Left kidney (tissue), 1 donor: ENCODE measurements at regions not wholly inside any gene's neighbourhood (a gene's known extent, or its start where the extent isn't known, plus 50 kb on each side); places are given as distances from the start of the nearest gene placed in this dataset.
"Not testable (repeated sequence)": the region's sequence is repeated elsewhere in the genome, so short reads cannot be mapped to it uniquely, and the experiment has no call there.

Experiments used
- DNase-seq: peaks from one replicate; pipeline ENCODE4 v3.0.0-alpha.2; 2013

DNA sequence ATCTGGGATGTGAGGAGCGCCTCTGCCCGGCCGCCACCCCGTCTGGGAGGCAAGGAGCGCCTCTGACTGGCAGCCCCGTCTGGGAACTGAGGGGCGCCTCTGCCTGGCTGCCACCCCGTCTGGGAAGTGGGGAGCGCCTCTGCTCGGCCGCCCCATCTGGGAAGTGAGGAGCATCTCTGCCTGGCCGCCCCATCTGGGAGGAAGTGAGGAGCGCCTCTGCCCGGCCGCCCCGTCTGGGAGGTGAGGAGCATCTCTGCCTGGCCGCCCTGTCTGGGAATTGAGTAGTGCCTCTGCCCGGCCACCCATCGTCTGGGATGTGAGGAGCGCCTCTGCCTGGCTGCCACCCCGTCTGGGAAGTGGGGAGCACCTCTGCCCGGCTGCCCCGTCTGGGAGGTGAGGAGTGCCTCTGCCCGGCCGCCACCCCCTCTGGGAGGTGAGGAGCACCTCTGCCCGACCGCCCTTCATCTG is 481.5 kb upstream of the GNPDA2 start:
- not testable (repeated sequence) for DNase-seq

DNA sequence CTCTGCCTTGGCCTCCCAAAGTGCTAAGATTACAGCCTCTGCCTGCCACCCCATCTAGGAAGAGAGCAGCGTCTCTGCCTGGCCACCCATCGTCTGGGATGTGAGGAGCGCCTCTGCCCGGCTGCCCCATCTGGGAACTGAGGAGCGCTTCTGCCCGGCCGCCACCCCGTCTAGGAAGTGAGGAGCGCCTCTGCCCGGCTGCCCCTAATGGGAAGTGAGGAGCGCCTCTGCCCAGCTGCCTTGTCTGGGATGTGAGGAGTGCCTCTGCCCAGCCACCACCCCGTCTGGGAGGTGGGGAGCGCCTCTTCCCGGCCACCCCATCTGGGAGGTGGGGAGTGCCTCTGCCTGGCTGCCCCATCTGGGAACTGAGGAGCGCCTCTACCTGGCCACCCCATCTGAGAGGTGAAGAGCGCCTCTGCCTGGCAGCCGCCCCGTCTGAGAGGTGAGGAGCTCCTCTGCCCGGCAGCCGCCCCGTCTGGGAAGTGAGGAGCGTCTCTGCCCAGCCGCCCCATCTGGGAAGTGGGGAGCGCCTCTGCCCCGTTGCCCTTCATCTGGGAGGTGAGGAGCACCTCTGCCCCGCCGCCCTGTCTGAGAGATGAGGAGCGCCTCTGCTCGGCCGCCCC is 481.0 kb upstream of the GNPDA2 start:
- not testable (repeated sequence) for DNase-seq

DNA sequence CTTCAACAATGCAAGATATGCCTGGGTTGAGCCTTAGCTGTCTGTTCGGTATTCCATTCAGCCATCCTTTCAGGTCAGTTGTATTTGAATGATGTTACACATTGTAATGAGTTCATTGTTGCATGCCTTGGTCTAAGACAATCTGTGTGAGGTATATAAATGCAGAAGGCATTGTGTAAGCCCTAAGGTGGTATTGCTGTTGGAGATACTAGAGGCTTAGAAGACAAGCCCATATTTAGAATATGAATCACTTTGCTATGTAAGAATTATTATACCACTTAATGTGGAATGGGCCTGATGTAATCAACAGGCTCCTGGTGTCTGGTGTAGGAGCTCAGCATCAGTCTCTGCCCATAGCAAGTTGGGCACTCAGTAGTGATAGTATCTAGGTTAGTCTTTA is 473.4 kb upstream of the GNPDA2 start:
- DNase-seq, result no peak

DNA sequence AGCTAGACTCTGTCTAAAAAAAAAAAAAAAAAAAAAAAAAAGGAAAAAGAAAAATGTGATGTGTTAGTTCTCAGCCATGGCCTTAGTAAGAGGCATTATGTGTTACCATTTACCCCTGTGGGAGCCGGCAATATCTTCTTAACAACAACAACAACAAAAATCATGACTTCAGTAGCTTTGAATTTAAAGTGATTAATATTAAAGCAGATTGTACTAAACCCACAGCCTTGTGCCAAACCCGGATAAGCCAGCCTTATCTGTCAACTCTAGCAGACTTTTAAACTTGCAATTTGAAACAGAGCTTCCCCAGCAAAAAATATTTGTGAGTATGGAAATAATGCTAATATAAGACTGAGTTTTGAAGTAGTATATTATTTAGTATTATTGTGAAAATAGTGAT is 462.1 kb upstream of the GNPDA2 start:
- no peak for DNase-seq

DNA sequence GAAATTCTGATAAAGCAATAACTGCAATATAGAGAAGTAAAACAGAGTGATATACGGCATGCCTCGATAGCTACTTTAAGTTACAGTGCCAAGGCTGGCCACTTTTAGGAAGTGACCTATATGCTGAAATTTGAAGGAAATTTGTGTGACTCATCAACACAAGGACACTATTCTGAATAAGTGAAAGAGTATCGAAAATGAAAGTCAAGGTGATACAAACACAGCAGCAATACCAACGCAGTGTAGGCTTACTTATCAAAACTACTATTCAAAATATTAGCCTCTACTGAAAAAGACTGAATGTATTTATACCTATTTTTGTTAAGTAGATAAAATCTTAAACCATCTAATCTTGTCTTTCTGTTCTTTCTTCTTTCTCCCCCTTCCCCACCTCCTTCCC is 459.9 kb upstream of the GNPDA2 start:
- DNase-seq, result no peak

DNA sequence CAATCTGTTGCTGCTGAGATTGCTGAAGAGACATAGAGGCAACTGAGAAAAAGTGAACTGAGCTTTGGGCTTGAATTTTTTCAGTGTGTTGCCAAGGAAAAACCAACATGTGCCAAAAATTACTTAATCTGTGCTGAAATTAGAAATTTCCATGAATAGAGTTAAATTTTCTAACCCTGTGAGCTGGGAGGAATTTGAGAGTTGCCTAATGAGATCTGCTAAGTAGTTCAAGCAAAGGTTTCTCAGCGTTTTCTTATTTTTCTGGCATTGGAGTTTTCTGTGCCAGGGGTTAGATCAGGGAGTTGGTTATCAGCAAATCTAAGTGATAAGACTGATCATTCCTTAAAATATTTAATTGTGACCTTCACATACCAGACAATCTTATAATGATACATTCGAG is 457.5 kb upstream of the GNPDA2 start:
- DNase-seq, result no peak

DNA sequence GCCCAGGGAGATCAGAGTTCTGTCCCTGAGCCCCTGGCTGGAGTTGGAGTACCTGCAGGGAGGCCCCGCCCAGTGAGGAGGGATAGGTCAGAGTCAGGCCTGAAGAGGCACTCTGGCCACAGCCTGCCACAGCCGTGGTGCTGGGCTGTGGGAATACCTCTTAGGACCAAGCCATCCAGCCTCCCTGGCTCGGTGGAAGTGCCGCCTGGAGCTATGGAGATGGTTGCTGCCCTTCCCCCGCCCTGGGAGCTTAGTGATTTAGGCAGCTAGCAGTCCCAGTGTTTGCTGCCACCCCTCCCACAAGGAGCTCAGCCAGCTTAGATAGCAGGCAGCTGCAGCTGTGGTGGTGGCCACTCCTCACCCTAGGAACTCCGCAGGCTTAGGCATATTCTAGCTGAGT is 446.3 kb upstream of the GNPDA2 start:
- DNase-seq, result no peak

DNA sequence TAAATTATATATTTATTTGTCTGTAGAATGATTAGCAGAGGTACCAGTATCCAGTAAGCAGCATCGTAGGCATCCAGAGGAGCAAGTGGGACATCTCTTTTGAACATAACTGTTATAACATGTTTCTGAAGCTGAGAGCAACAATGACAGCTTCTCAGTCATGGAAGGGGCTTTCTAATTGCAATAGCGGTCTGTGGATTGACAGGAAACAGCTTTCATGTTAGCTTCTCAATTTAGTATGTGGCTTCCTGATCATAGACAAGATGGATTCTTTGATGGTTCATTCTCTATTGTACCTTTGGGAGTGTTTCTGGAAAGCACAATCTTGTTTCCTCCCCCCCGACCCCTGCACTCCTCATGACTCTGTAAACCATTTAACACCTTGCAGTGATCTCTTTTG is 434.6 kb upstream of the GNPDA2 start:
- no peak for DNase-seq

DNA sequence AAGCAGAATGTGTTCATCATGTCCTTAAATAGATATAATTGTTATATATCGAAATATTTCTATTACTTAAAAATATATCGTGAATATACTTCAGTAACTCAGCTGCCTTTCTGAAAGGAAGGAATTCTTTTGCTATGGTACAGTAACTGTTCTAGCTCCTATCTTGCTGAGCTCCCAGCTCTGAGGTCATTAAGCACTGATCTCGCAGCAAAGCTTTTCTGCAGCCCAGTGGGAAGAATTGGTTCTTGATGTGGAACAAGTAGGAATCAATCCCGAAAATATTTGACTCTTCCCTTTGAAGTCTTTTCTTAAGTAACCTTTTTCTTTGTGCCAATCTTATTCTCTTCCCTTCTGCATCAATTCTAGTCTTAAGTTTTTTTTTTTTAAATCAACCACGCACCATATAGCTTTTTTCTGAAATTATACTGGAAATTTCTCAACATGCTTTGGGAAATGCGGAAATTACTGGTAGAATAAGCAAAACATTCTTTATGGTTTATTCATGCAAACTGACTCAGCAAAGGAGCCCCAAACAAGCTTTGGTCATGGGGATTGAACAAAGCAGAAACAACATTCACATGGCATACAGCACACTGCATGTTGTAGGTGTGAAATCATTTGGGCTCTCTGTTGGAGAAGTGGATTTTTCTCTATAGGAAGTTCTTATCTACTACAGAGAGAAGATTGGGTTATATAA is 428.9 kb upstream of the GNPDA2 start:
- DNase-seq, result no peak

DNA sequence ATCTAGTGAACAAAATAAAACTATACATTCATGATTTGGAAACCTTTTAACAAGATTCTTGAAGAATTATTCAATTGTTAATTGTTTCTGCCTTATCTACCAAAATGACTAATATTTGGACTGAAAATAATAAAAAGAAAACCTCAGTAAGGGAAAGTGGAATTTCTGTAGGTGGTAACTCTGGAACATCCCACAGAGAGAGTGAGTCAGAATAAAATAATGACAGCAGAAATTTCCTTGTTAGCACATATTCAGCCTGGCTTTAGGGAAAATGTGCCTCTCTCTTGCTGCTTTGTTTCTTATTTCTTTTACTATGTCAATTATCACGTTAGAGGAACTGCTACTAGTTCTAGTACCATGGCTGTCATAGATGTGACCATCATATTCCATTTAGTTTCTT is 421.5 kb upstream of the GNPDA2 start:
- no peak for DNase-seq

DNA sequence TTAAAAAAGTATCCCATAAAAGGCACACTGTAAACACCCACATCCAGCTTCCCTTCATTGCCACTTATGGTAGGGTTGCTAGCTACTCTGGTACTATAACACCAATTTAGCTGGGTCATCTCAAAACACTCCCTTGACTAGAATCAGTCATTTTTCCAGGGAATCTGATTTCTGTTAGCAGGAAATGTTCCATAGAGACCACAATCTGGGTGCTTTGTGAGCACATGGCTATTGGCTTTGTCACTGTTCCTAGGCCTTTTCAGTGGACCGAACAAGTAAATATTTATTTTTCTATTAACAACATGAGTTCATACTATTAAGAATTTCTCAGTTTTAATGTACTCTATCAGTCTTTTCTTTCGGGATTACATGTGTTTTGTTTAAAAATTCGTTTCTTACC is 404.7 kb upstream of the GNPDA2 start:
- DNase-seq, result no peak

DNA sequence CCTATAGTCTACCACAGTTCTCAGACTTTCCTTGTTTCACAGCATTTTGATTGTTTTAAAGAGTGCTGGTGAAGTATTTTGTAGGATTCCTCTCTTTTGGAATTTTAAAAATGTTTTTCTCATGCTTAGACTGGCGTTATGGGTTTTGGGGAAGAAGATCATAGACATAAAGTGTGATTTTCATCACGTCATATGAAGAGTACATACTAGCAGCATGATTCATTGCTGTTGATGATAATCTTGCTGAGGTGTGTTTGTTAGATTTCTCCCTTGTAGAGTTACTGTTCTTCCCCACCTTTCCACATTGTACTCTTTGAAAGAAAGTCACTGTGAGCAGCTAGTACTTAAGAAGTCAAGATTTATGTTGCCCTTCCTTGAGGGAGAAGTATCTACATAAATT is 396.1 kb upstream of the GNPDA2 start:
- no peak for DNase-seq

DNA sequence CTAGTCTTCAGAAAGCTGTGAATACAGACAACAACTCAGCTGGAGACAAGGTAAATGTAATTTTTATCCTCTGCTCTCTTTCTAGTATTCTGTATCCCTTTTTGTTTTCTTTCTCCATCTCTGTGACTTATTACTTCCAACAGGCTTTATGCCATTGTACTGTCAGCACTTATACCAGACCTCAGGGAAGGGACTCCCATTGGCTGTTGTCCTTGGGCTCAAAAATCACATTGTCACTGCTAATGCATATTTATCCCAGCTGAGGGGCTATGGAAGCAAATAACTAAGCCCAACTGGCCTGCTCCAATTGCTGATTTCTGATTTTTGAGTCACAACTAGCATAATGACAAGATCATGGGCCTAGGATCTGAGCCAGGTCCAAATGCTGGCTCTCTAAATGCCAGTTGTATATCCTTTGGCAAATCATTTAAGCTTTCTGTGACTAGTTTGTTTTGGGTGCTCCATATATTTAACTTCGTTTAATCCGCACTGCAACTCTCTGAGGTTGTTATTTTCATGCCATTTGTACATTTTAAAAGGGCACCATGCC is 395.1 kb upstream of the GNPDA2 start:
- no peak for DNase-seq

DNA sequence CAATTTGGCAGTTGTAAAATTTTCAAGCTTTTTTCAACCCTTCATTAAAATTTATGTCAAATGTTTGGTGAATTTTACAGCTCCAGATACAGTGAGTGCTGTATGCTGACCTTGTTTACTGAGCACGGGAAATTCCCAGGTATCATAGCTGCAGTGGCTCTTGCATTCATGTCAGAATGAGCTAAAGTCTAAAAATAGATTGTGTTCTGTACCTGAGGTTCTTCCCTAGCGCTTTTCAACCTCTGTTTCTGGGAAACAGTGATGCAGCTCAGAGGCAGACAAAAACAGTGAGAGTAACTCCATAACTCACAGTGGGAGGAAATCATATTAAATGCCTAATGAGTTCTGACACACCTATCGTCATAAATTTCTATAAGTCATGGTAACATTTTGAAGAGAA is 393.8 kb upstream of the GNPDA2 start:
- DNase-seq, result no peak

DNA sequence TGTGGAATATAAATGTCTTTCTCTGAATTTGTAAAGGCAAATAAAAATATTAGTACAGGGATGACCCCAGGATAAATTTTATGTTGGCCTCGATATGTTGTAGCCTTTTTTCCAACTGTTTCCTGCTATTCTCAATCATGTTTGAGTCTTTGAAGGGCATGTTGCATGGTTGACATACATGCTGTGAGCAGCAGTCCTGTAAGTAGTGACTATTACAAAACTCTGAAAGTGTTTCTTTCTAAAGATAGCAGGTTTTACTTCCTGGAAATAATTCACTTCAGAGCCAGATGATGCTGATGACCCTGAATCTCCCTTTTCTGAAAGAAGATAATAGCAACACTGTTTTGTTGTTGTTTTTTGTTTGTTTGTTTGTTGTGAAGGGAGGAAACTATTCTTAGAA is 393.0 kb upstream of the GNPDA2 start:
- no peak for DNase-seq

DNA sequence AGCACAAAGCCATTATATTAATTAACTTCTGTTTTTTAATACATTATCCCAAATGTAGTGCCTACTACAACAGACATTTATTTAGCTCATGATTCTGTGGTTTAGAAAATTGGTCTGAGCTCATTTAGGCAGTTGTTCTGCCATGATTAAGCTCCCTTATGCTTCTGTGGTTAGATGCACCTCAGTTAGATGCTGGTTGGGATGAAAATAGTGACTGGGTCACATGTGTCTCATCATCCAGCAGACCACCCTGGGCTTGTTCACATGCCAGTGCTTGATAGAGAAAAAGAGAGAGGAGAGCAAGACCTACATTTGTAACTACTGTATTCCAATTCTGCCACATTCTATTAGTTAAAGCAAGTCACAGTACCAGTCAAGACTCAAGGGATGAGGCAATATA is 376.4 kb upstream of the GNPDA2 start:
- no peak for DNase-seq

DNA sequence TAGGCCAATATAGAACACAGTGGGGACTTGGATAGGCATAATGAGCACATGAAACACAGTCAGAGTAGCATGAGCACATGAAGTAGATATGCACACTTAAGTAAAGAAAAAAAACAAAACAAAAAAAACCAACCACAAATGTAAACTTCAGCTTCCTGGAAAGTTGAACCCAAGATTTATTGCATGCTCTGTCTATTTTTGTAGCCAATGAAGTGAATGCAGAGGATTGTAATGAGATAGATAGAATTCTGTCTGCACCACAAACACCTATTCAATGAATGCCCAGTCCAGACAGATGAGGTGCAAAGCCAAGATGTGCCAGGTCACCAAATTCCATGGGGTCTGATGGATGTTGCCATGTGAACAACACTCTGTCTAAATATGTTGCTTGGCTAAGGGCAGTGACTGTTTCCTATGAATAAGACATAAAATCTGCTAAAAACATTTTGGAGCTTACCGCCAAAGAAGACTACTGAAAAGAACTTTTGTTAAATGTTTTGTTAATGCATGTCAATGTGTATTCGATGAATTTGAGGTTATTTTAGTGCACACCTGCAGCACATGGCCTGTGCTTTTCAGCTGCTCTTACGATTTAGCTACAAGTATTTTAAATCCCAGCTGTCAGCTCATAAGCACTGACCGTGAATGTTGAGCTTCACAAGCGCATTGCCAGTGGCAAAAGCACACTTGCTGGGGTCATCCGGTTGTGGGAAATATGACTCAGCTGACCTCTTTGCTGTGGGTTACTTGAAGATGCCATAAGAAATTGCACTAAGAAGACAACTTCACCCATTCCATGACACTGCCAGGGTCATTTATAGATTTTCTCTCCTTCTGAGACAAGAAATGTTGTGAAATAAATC is 374.8 kb upstream of the GNPDA2 start:
- no peak for DNase-seq

DNA sequence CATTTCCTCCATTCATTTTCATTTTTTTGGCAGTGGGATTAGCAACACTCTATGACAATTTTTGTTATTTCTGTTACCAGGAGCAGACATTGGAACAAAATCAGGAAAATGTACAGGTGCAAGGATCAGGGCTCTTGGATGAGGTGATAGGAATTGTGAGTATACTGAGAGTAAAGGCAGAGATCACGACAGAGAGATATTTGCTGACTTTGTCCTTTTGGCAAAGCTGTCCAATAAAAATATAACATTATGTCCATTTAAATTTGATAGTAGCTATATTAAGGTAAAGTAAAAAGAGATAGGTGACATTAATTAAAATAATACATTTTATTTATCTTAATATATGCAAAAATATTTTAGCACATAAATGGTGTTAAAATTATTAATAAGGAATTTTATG is 373.1 kb upstream of the GNPDA2 start:
- no peak for DNase-seq

DNA sequence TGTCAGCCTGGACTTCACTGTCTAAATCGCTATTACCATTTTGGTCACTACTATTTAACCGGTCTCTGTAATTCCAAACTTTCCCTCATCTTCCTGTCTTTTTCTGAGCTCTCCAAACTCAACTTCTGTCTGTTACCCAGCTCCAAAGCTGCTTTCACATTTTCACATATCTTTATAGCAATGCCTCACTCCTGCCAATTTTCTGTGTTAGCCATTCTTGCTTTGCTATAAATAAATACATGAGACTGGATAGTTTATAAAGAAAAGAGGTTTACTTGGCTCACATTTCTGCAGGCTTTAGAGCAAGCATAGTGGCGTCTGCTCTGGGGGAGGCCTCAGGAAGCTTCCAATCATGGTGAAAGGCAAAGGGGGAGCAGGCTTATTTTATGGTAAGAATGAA is 368.3 kb upstream of the GNPDA2 start:
- no peak for DNase-seq

DNA sequence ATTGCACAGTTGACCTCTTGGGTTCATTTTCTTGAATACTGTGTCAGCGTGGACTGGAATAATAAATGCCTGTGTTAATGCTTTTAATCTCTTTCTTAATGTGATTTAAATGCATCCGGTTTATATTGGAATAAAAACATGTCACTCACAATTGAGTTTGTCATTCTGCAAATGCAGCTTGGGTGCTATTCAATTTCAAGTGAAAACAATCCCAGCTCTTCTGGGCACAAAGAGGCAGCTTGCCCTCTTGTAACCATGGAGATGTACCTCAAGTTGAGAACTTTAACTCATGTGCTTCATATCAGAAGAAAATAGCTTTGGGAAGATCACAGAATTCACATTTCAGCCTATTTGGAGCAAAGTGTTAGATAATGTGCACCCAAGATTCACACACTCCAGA is 355.7 kb upstream of the GNPDA2 start:
- DNase-seq, result no peak

DNA sequence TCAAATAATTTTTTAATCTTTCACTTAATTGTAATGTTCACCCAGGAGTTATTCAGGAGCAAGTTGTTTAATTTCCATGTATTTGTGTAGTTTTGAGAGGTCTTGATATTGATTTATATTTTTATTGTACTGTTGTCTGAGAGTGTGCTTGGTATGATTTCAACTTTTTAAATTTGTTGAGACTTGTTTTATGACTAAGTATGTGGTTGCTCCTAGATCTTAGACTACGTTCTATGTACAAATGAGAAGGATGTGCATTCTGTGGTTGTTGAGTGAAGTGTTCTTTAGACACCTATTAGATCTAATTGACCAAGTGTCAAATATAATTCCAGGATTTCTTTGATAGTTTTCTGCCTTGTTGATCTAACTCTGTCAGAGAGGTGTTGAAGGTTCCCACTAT is 353.3 kb upstream of the GNPDA2 start:
- no peak for DNase-seq

DNA sequence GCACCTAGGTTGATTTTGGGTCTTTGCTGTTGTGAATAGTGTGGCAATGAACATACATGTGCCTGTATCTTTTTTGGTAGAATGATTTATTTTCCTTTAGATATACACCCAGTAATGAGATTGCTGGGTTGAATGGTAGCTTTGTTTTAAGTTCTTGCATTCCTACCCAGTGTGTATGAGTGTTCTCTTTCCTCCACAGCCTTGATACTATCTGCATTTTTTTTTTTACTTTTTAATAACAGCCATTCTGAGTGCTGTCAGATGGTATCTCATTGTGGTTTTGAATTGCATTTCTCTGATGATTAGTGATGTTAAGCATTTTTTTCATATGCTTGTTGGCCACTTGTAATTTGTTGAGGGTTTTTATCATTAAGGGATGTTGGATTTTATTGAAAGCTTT is 351.8 kb upstream of the GNPDA2 start:
- DNase-seq, result no peak

DNA sequence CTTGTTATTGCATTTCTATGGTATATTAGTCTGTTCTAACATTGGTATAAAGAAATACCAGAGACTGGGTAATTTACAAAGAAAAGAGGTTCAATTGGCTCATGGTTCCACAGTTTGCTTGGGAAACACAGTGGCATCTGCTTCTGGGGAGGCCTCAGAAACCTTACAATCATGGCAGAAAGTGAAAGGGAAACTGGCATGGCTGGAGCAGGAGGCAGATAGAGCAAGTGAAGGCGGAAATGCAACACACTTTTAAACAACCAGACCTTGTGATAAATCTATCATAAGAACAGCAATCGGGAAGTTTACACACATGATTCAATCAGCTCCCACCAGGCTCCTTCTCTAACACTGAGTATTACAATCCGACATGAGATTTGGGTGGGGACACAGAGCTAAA is 346.6 kb upstream of the GNPDA2 start:
- DNase-seq, result no peak
